GM12873 (cell line): ENCODE measurements at regions not wholly inside any gene's neighbourhood (a gene's known extent, or its start where the extent isn't known, plus 50 kb on each side); places are given as distances from the start of the nearest gene placed in this dataset.

Experiments used
- TF ChIP-seq, protein P1 (sequence below): IDR thresholded peaks from 2 replicates; pipeline ENCODE4 v1.5.1; 2012; ENCODE audit warnings: low read depth, mild to moderate bottlenecking, moderate library complexity, low read length, control low read depth; ENCODE audit not compliant: insufficient read depth; ENCODE audit errors: missing control alignments

- TF ChIP-seq, protein P1, sequence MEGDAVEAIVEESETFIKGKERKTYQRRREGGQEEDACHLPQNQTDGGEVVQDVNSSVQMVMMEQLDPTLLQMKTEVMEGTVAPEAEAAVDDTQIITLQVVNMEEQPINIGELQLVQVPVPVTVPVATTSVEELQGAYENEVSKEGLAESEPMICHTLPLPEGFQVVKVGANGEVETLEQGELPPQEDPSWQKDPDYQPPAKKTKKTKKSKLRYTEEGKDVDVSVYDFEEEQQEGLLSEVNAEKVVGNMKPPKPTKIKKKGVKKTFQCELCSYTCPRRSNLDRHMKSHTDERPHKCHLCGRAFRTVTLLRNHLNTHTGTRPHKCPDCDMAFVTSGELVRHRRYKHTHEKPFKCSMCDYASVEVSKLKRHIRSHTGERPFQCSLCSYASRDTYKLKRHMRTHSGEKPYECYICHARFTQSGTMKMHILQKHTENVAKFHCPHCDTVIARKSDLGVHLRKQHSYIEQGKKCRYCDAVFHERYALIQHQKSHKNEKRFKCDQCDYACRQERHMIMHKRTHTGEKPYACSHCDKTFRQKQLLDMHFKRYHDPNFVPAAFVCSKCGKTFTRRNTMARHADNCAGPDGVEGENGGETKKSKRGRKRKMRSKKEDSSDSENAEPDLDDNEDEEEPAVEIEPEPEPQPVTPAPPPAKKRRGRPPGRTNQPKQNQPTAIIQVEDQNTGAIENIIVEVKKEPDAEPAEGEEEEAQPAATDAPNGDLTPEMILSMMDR, result no peak
Observed at GRCh38 chr11:8314916-8315315, 51.2 kb upstream of the LMO1 start.

DNA sequence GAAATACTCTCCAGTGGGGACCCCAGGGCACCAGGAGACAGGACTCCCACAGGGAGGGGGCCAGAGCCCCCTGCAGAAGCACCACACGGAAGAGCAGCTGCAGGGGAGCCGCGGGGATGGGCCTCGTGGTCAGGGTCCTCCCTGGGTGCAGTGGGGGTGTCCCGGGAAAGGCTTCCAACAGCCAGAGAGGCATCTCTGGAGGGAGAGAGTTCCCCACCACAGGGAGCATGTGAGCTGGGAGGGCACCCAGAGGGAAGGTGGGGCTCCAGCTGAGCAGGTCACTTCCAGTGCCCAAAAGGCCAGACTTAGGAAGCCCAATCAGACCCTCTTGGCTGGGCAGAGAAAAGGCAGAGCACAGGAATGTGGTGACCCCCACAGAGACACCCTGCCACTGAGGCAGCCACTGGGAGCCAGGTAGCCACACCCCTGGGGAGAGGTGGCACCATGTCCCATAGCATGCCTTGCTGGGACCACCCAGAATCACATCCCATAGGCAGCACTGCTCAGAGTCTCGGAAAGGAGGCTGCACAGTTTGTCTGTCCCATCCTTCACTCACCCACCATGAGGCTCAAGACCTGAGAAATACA is 49.9 kb upstream of the LMO1 start:
- TF ChIP-seq, protein P1, result no peak
